GM23338 (cell line): ENCODE measurements at regions not wholly inside any gene's neighbourhood (a gene's known extent, or its start where the extent isn't known, plus 50 kb on each side); places are given as distances from the start of the nearest gene placed in this dataset.

Source experiments
- ATAC-seq: fragments of 200-7000 bp; cut with Tn5 transposase; 3 replicates; pipeline ENCODE4 v1.9.1; 2020
- DNase-seq: peaks from one replicate; pipeline ENCODE4 v3.0.0-alpha.2; 2015; ENCODE audit warnings: low spot score
- H2AFZ ChIP-seq: fragments of 200-600 bp; sonication (generic); 2 replicates; pipeline ENCODE4 v1.8.0; 2016; ENCODE audit warnings: antibody characterized with exemption, mild to moderate bottlenecking, moderate library complexity
- H3F3A ChIP-seq: fragments of 200-600 bp; sonication (generic); replicated peaks from 2 replicates; pipeline ENCODE4 v1.8.0; 2017; ENCODE audit warnings: antibody characterized with exemption, mixed run types, low read depth
- H3K27ac ChIP-seq: fragments of 200-600 bp; sonication (generic); 2 replicates; pipeline ENCODE4 v1.6.1; 2016; ENCODE audit warnings: low read depth
- H3K27me3 ChIP-seq: fragments of 200-600 bp; sonication (generic); 2 replicates; pipeline ENCODE4 v1.8.0; 2016; ENCODE audit warnings: mild to moderate bottlenecking, mixed run types, moderate library complexity; ENCODE audit not compliant: insufficient read depth
- H3K36me3 ChIP-seq: fragments of 200-600 bp; sonication (generic); 2 replicates; pipeline ENCODE4 v1.8.0; 2016; ENCODE audit warnings: mild to moderate bottlenecking; ENCODE audit not compliant: insufficient read depth
- H3K4me1 ChIP-seq: fragments of 200-600 bp; sonication (generic); 2 replicates; pipeline ENCODE4 v1.8.0; 2016; ENCODE audit warnings: mild to moderate bottlenecking, moderate library complexity; ENCODE audit not compliant: insufficient read depth
- H3K4me2 ChIP-seq: fragments of 200-600 bp; sonication (generic); 2 replicates; pipeline ENCODE4 v1.7.1; 2017; ENCODE audit warnings: mixed run types
- H3K4me3 ChIP-seq: fragments of 200-600 bp; sonication (generic); 2 replicates; pipeline ENCODE4 v1.6.1; 2016; ENCODE audit warnings: mixed run types
- H3K79me2 ChIP-seq: fragments of 200-600 bp; sonication (generic); replicated peaks from 2 replicates; pipeline ENCODE4 v1.8.0; 2017; ENCODE audit warnings: mild to moderate bottlenecking; ENCODE audit not compliant: insufficient read depth
- H3K9me2 ChIP-seq: fragments of 200-600 bp; sonication (generic); 2 replicates; pipeline ENCODE4 v1.8.0; 2017; ENCODE audit not compliant: insufficient read depth
- H4K20me1 ChIP-seq: fragments of 200-600 bp; sonication (generic); replicated peaks from 2 replicates; pipeline ENCODE4 v1.8.0; 2017; ENCODE audit warnings: mild to moderate bottlenecking; ENCODE audit not compliant: insufficient read depth
- H3K27ac Mint-ChIP-seq: 2 replicates; pipeline ENCODE4 v1.8.0; 2020; ENCODE audit warnings: inconsistent platforms, mild to moderate bottlenecking, moderate library complexity, mixed read lengths
- H3K27me3 Mint-ChIP-seq: 3 replicates; pipeline ENCODE4 v1.8.0; 2022; ENCODE audit warnings: low read depth, mild to moderate bottlenecking, moderate library complexity, mixed read lengths, inconsistent platforms; ENCODE audit not compliant: insufficient read depth, poor library complexity
- H3K36me3 Mint-ChIP-seq: 3 replicates; pipeline ENCODE4 v1.8.0; 2021; ENCODE audit warnings: low read depth, mild to moderate bottlenecking, inconsistent platforms, moderate library complexity, mixed read lengths
- H3K4me1 Mint-ChIP-seq: 3 replicates; pipeline ENCODE4 v1.8.0; 2020; ENCODE audit warnings: mild to moderate bottlenecking, inconsistent platforms, mixed read lengths
- H3K4me3 Mint-ChIP-seq: 3 replicates; pipeline ENCODE4 v1.8.0; 2021; ENCODE audit warnings: moderate library complexity, mild to moderate bottlenecking, inconsistent platforms, mixed read lengths
- H3K9me3 Mint-ChIP-seq: 3 replicates; pipeline ENCODE4 v1.8.0; 2020; ENCODE audit warnings: moderate library complexity, mild to moderate bottlenecking, inconsistent platforms, mixed read lengths
- CTCF ChIP-seq, 2 experiments: fragments of 200-600 bp in 1 of 2; sonication (generic) in 1 of 2; conservative IDR thresholded peaks; 2 replicates each; pipeline versions ENCODE4 v1.5.1 to v1.6.1; 2016 to 2017; ENCODE audit warnings: antibody characterized with exemption in 2 of 2, low read depth in 2 of 2, mild to moderate bottlenecking in 2 of 2, moderate library complexity in 1 of 2
- ETS1 ChIP-seq: IDR thresholded peaks from 2 replicates; pipeline ENCODE4 v1.6.1; 2016; ENCODE audit warnings: antibody characterized with exemption
- EZH2 ChIP-seq: fragments of 200-600 bp; sonication (generic); IDR thresholded peaks from one replicate; pipeline ENCODE4 v1.8.0; 2017; ENCODE audit warnings: antibody characterized with exemption, mild to moderate bottlenecking, low read depth; ENCODE audit not compliant: unreplicated experiment
- EZH2phosphoT487 ChIP-seq: fragments of 200-600 bp; sonication (generic); IDR thresholded peaks from one replicate; pipeline ENCODE4 v1.8.1; 2018; ENCODE audit warnings: antibody characterized with exemption; ENCODE audit not compliant: unreplicated experiment
- NANOG ChIP-seq: IDR thresholded peaks from 2 replicates; pipeline ENCODE4 v1.6.1; 2016; ENCODE audit warnings: antibody characterized with exemption, borderline replicate concordance
- POLR2AphosphoS5 ChIP-seq: IDR thresholded peaks from 2 replicates; pipeline ENCODE4 v1.6.1; 2016; ENCODE audit warnings: antibody characterized with exemption, low read depth
- REST ChIP-seq: IDR thresholded peaks from one replicate; pipeline ENCODE4 v1.6.1; 2018; ENCODE audit warnings: antibody characterized with exemption; ENCODE audit not compliant: unreplicated experiment
- ZNF114 ChIP-seq: fragments of 250-450 bp; sonication (Bioruptor Pico); IDR thresholded peaks from 2 replicates; pipeline ENCODE4 v1.5.0; 2020; ENCODE audit warnings: mild to moderate bottlenecking, moderate library complexity
- ZNF331 ChIP-seq: fragments of 250-450 bp; sonication (Bioruptor Pico); IDR thresholded peaks from 2 replicates; pipeline ENCODE4 v1.5.0; 2020; ENCODE audit warnings: low read depth, mild to moderate bottlenecking, moderate library complexity

GRCh38 chr11:109306322-109306721 is 115.7 kb upstream of the C11orf87 start (continued):
- no peak for TF ChIP-seq ETS1
- no peak for TF ChIP-seq ZNF114 (CRISPR knock-in tag)
- TF ChIP-seq NANOG, result no peak
- TF ChIP-seq REST, result no peak
- no peak for TF ChIP-seq ZNF331 (CRISPR knock-in tag)

GRCh38 chr11:109307366-109307765 is 114.6 kb upstream of the C11orf87 start:
- Histone ChIP-seq H3K4me2 (no peak overlapping the region), H3K36me3 (no peaks in the 10 kb centered on the region), H4K20me1 (no peaks in the 10 kb centered on the region), H3K4me3 (no peak overlapping the region), H3F3A (no peaks in the 10 kb centered on the region), H3K79me2 (no peaks in the 10 kb centered on the region), H3K4me1 (peaks cover 9% of the 10 kb centered on the region; the same call in 1 of the 2 replicates), H3K27me3 (no peaks in the 10 kb centered on the region), H2AFZ (no peak overlapping the region), H3K9me2 (no peaks in the 10 kb centered on the region), H3K27ac (no peak overlapping the region)
- peaks cover 12% of the 10 kb centered on the region; the same call in 2 of the 3 replicates for H3K4me1 Mint-ChIP-seq
- H3K27ac Mint-ChIP-seq, result no peak overlapping the region
- H3K36me3 Mint-ChIP-seq, result no peaks in the 10 kb centered on the region
- H3K9me3 Mint-ChIP-seq, result no peaks in the 10 kb centered on the region
- no peaks in the 10 kb centered on the region for H3K27me3 Mint-ChIP-seq
- DNase-seq (no peak), ATAC-seq (no peak)
- no peak overlapping the region for H3K4me3 Mint-ChIP-seq
- TF ChIP-seq ZNF114 (CRISPR knock-in tag) (no peak), ETS1 (no peak), NANOG (no peak), CTCF (conservative IDR thresholded peaks at IDR 0.05; ENCODE audit: low read depth in 2 of 2) (no peak), REST (no peak), EZH2phosphoT487 (no peak), POLR2AphosphoS5 (no peak), EZH2 (no peak)
